ENCODE measurements at regions not wholly inside any gene's neighbourhood (a gene's known extent, or its start where the extent isn't known, plus 50 kb on each side); places are given as distances from the start of the nearest gene placed in this dataset.
A peak's percentile ranks its signal among the peaks of the same experiment; 100 is the strongest.
"Not testable (repeated sequence)": the region's sequence is repeated elsewhere in the genome, so short reads cannot be mapped to it uniquely, and the experiment has no call there.

DNA sequence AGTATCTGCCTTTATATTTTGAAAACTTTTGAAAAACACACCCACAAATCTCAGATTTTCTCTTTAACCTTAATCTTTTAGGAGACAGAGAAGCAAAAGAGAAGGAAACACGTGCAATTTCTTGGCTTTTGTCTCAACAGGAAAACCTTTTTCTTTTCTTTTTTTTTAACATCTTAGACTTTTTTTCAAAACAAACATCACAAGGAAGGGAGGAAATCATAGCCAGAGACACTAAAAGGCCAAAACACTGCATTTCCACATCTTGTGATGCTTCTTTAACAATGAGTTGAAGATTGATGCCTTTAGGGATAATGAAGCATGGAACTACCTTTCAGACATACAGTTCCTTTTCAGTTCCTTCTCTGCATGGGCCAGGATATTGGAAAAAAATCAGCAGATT lies 136.6 kb upstream of the NRBF2 start:
- DNase-seq: no peak

DNA sequence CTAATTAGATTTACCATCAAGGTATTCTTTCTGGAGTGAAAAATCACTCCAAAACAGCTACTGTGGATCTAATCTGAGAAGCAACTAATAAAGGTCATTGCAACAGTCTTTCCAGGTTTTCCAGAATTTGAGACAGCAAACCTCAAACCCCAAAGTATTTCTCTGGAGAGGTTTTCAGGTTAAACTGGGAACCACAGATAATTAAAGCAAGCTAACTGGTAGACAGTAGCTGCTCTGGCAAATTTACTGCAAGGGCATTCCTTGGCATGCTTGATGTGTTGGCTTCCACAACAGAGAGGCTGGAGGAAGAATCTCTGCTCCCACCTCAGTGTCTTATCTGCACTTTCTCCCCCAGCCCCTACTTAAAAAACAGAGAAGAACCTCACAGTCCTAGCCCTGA lies 140.0 kb upstream of the NRBF2 start:
- no peak for DNase-seq

DNA sequence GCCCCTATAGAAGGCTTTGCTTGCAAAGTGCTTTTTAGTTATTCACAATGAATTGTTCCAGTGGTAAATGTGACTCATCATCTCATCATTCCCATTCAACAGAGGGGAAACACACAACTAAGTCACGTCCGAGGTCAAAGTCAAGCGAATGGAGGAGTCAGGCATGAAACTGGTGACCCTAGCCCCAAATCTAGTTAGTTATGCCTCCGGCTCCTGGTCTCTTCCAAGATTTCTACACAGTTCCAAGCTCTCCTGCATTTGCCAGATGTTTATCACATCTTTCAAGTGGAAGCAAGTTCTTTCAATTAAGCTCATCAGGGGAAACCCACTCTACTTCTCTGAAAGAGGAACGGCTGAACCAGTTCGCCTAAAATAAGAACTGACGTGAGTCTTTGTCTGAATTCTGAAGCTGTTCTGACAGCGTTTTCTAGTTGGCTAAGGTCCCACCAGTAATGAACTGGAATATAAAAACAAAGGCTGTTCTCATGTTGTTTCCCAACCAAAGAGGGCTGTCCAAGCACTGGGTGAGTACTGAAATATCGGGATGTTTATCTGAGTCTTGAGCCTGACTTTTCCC lies 140.9 kb upstream of the NRBF2 start:
- no peak for DNase-seq

DNA sequence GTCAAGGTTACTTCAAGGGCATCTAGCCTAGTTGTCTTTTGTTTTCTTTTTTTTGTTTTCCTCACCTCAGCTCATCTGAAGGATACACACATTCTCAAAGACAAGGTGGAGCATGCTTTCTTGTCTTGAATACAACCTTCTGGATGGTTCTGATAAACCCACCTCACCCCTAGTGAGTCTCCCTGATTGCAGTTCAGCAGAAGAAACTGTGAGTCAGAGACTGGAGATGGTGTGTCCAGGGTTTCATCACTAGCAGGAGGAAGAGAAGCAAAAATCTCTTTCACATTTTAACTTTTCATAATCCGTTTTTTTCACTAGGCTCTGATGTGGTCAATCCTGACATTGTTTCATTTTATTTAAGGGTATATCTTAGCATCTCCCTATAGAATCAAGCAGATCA lies 143.0 kb upstream of the NRBF2 start:
- no peak for DNase-seq

DNA sequence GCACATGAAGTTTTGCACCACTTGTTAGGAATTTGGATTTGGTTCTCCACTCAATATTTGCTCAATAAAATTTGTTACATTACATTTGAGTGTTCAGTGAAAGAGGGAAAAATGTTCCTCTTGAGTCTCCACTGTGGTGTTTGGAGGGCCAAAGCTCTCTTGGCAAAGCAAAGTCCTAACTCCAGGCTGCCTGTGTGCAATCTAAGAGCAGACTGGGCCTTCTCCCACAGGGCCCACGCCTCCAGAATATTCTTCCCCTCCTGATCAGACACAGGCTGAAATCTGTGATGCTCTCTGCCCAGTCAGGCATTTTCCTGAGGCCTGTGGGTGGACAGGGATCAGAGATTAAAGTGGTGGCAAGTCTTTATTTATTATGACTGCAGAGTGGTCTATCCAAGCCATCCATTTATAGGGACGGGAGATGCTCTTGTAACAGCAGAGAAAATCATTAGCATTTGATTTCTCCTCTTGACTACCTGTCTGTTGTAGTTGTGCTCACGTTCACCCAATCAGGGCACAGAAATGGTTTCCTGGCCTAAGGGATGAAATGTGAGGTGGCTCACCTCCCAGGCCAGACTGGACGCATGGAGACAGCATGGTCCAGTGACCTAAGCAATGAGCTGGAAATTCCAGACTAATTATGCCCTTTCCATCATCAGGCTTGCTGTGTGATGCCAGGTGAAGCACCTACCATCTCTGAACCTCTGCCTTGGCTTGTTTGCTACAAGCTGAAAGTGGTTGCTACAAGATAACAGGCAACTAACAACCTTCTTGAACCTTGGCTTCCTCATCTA lies 147.1 kb upstream of the NRBF2 start:
- no peak for DNase-seq

DNA sequence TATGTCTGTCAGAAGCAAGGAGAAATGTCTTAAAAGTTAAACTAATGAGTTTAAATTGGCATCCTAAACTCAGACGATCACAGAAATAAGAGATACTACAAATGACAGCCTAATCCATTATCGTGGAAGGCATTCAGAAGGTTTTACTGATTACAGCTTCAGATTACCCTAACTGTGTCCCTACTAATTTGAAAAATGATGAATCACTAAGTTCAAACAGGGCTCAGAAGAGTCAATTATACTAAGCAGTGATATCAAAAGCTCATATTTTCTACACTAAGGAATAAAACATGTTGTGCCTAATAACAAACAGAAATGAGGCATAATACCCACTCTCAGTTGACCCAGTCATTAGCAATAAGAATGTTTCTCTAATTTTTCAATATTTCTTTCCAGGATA lies 152.0 kb upstream of the NRBF2 start:
- DNase-seq: no peak

DNA sequence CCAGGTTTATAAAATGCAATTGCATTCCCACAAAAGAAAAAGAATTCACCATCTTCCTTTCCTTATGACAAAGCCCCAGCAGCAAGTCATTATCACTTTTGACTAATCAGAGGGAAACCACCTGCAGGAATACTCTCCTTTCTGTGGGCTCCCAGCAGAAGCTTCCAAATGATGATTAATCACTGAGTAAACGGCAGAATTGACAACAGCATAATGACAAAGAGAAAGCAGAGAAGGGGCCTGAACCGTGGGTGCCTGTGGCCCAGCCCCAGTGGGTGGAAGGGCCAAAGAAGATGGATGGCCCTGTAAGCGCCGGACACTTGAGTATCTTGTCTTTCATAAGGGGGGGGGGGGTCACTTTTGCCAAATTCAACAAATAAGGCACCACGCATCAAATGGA lies 152.4 kb upstream of the NRBF2 start:
- DNase-seq: no peak

DNA sequence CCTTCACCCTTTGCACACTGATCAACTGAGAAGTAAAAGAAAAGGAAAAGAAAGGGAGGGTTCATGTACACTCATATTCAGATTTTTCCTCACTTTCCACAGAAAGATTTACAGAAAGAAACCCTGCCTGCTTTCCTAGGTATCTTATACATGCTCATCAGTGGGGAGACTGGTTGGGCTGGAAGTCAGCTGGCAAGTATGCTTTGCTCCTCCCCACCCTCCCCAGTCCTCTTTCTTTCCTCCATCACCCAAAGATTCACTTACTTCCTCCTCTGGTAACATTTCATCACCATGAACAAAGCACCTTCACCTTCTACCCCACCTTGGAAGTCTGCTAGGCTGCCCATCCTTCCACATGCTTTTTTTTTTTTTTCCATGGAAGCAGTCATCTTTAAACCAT lies 153.2 kb upstream of the NRBF2 start:
- DNase-seq: no peak

DNA sequence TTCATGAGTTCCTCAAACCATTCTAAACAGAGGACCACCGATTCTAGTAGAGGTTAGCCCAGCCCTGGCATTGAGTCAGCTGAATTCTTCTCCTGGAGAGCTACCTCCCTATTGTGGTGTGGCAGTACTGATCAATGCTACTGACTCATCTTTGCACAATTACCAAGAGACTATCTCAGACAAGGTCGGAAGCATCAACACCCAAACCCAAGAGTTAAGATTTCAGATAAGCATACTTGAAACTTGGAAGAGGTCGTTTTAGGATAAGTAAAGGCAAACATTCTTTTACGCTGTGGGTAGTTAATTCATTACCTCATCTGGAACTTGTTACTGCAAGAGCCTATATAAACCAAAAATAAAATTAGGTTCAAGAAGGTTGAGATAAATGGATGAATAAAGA lies 154.6 kb upstream of the NRBF2 start:
- no peak for DNase-seq

DNA sequence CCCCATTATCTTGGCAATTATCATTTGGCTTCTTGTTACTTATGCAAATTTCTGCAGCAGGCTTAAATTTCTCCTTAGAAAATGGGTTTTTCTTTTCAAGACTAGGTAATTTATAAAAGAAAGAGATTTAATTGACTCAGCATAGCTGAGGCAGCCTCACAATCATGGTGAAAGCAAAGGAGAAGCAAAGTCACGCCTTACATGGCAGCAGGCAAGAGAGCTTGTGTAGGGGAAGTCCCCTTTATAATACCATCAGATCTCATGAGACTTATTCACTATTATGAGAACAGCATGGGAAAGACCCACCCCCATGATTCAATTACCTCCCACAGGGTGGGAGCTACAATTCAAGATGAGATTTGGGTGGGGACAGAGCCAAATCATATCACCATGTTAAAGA lies 158.3 kb upstream of the NRBF2 start:
- DNase-seq: not testable (repeated sequence)

DNA sequence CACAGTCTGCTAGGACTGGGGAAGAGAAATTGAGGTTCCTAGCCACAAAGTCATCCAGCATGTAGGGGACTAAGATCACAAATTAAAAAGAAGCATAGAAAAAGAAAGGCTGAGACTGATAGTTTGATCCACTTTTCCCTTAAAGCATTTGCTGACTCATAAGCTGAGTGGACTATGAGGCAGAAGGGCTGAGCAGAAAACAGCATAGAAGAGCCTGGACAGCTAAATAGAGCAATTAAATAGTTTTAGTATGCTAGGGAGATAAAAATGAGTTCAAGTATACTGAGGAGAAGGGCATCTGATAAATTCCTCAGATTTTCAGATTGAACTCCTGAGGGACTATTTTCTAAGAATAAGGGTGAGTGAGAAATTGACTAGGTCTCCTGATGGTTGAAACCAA lies 155.9 kb upstream of the EGR2 start:
- DNase-seq: no peak

DNA sequence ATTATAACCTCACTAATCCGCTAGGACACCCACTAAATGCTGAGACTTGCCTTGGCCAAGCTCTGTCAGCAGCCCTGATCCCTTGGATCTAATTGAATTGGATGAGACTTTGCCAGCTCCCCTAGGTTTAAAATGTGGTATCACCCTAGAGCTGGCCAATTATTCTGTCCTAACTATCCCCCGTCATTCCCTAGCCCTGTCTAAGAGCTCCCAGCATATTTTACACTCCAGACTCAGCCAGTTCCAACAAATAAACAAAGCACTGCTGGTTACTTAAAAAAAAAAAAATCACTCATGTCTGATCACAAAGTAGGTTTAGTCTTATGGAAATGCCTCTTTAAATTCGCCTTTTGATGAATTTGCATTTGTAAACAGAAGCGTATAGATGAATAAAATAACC lies 147.9 kb upstream of the EGR2 start:
- DNase-seq: no peak

DNA sequence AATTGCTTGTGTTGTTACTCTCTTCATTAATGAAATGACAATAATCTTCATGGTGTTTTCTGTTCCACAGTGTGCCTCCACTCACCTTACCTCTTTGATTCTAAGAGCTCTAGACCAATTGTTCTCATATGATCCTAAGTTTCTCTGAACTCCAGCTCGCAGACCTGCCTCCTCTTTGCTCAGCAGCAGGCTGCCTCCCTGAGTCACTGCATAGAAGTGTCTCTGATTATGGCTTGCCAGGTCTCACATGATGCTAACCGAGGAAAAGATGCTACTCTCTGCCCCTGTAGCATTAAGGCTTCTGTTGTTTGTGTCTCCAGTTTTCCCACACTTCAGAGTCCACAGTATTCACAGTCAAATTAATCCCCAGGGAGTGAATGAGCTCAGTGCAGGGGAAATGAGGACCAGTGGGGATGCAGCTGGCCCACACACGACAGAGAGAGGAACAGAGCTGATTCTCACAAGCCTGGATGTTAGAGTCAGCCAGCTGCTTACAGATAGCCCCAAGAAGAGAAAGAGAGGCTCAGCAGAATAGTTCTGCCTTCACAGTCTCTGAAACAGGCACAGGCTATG lies 145.9 kb upstream of the EGR2 start:
- no peak for DNase-seq

DNA sequence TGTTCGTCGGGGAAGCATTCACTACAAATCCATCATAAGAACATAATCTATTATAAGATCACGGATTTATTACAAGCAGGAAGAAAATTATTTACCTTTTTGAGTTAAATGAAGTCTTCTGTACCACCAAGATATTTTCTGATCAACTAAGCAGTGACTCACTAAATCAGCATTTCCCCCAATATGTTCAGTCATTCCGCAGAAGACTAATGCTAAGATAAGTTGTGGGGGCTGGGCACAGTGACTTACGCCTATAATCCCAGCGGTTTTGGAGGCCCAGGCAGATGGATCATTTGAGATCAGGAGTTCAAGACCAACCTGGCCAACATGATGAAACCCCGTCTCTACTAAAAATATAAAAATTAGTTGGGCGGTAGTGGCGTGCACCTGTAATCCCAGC lies 144.2 kb upstream of the EGR2 start:
- DNase-seq: no peak

DNA sequence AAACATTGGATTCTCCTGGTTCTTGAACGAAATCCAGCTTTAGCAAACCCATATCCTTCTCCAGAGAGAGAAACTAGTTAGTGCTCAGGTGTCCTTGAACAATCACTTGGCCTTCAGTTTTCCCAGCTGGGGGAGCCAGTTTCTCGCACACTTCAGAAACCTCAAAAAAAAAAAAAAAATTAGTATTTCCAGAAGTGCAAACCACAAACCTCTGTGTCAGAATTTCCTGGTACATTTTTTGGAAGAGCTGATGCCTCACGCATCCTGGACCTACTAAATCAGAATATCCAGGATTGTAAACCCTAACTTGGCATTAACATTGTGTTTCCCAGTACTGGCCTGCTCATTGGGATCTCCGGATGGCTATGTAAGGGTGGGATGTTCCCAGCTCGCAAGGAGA lies 143.4 kb upstream of the EGR2 start:
- DNase-seq: no peak

DNA sequence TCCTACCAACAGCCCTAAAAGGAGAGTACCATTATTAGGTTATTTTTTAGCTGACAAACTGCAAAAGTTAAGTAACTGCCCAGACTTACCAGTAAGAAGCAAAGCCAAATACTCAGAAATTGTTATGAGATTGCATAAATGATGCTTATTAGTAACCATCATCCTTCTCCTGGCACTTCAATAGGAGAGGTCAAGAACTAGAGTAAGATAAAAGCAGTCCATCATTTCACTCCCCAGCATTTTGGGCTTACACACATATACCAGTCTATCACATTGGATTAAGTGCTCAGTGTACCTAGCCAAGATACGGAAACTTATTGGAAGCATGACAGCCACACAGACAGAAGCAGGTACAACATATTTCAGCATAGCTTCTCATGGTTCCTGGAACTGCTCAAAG lies 142.8 kb upstream of the EGR2 start:
- no peak for DNase-seq

DNA sequence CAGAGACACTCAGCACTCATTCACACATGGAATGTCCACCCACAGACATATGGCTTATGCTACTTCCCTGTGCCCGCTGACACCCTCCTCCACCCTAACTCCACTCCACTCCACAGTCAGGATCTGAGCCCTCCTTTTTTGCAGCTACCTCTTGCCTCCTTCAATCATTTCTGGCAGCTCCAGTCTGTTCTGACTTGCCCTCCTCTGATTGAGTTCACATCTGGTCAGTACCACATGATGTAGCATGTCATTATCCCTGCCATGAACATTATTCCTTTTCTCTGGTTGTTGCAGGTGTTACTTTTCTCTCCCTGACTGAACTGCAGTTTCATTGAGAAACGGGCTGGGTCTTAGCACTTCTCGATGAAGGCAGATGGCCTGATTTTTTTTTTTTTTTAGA lies 130.1 kb upstream of the EGR2 start:
- DNase-seq: no peak

DNA sequence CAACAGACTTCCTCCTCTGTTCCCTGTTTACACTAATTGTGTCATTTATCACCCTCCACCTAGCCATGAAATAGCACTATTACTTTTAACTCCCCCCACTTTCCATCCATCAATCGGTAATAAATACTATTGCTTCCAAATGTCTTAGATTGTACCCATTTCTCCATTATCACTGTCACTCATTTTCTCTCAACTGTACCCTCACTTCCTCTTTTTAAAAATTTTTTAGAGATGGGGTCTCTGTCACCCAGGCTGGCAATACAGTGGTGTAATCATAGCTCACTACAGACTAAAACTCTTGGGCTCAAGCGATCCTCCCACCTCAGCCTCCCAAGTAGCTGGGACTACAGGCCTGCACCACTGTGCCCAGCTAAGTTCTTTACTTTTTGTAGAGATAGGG lies 123.5 kb upstream of the EGR2 start:
- DNase-seq: no peak

DNA sequence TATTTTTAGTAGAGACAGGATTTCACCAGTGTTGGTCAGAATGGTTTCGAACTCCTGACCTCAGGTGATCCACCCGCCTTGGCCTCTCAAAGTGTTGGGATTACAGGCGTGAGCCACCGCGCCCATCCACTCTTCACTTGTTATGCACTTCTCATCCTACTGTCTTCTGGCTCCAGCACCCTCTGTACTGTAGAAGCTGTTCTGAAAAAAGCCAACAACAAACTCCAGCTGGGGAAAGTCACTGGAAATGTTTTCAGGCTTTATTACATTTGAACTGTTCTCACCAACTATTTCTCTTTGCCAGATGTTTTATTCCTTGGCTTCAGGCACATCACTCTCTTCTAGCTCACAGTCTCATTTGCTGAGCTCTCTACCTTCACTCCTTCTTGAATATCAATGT lies 122.5 kb upstream of the EGR2 start:
- DNase-seq: no peak

DNA sequence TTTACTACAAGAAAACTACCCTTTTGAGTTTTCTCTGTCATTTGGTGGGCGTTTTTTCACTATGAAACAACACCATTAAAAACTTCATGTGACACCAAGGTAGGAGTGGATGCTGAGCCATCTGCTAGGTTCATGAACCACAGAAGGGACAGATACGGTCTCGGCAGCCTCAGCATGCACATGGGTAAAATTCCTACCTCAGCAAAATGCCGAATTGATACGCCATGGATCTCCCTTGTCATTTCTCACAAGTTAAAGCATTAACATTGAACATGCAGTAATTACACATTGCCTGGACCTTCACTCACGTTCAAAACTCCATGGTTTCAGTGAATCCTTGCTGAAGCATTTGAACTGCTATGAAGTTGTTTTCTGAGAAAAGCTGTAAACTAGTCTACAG lies 121.5 kb upstream of the EGR2 start:
- no peak for DNase-seq

DNA sequence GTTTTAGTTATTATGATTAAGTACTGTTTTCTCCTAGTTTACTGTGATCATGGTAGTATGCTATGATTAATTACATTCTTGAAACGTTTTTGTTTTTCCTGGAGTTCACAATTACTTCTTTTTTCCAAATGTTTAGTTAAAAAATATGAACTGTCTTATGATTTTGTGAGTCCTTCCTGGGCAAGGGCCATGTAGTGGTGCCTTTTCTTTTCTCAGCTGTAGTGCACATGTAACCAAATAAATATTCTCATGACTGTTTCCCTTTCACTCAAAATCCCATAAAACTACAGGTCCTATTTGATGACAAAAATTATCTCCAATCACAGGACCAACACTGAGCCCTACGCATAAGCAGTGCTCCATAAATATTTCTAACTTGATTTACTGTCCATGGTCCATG lies 118.9 kb upstream of the EGR2 start:
- no peak for DNase-seq

DNA sequence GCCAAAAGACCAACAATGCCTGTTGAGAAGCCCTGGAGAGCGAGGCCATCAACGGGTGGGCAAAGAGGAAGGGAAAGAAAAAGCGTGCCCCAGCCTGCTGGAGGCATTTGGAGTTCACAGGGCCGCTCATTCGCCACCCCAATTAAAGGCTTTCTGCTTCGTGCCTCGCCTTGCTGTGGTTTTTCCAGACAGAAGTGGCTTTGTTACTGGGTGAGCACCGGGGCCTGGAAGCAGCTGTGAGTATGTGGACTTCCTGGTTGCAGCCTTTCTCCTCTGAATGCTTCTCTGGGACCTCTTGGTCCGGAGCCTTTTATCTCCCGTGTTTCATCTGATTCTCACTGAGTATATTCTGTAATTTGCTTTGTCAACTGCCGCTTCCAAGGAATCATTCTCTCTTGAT lies 118.1 kb upstream of the EGR2 start:
- DNase-seq: peak; percentile 79 to 81

DNA sequence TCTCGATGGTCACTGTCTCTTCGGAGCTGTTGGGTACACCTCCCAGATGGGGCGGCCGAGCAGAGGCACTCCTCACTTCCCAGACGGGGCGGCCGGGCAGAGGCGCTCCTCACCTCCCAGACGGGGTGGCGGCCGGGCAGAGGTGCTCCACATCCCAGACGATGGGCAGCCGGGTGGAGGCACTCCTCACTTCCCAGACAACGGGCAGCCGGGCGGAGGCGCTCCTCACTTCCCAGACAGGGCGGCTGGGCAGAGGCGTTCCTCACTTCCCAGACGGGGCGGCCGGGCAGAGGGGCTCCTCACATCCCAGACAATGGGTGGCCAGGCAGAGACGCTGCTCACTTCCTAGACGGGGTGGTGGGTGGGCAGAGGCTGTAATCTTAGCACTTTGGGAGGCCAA lies 112.6 kb upstream of the EGR2 start:
- DNase-seq: not testable (repeated sequence)

DNA sequence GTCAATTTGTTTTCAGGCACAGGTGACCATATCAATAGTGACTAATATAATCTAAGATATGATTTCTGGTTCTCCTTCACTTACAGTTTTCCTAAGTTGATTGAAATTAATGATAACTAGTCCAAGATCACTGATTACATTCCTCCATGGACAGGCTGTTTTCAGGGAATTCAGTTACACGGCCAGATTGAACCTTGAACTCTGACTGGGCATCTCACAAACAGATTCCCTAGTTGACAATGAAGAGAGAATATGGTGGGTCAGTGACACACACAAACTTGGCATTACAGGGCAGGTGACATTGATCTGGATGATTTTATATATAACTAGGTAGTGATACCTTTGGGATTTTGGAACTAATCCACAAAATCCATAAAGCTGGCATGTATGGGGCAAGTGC lies 110.2 kb upstream of the EGR2 start:
- no peak for DNase-seq

DNA sequence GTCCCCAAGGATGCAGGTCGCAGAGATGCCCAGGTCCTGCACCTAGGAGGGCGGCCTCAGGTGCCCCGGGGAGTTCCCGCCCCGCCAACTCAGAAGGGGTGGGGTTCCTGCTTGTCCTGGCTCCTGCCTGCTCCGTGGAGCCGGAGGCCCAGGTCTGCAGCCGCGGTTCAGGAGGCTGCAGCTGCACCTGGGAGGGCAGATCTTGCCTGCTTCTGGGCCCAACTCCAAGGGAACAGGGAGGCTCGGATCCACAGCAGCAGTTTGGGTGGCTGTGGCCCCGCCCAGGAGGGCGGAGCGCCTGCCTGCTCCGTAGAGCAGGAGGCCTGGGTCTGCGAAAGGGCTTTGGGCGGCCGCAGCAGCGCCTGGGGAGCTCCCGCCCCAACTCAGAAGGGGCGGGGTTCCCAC lies 108.2 kb upstream of the EGR2 start:
- no peak for DNase-seq

All from Kasumi-1 (cell line).